Neural crest cell (in vitro differentiated cells): ENCODE measurements at regions not wholly inside any gene's neighbourhood (a gene's known extent, or its start where the extent isn't known, plus 50 kb on each side); places are given as distances from the start of the nearest gene placed in this dataset.

Experiments
- DNase-seq: peaks from one replicate; pipeline ENCODE4 v3.0.0; 2021; ENCODE audit warnings: low read depth, mixed read lengths, low spot score
- H3K27ac Mint-ChIP-seq: one replicate; pipeline ENCODE4 v1.8.0; 2021; ENCODE audit warnings: mild to moderate bottlenecking, mixed read lengths; ENCODE audit not compliant: unreplicated experiment
- H3K27me3 Mint-ChIP-seq: 2 replicates; pipeline ENCODE4 v1.8.0; 2021; ENCODE audit warnings: low read depth, mild to moderate bottlenecking, mixed read lengths
- H3K36me3 Mint-ChIP-seq: 2 replicates; pipeline ENCODE4 v1.8.0; 2021; ENCODE audit warnings: low read depth, mild to moderate bottlenecking, mixed read lengths
- H3K4me1 Mint-ChIP-seq: 2 replicates; pipeline ENCODE4 v1.8.0; 2021; ENCODE audit warnings: mixed read lengths
- H3K4me3 Mint-ChIP-seq: one replicate; pipeline ENCODE4 v1.8.0; 2021; ENCODE audit warnings: mild to moderate bottlenecking, mixed read lengths
- H3K9me3 Mint-ChIP-seq: 2 replicates; pipeline ENCODE4 v1.8.0; 2021; ENCODE audit warnings: mixed read lengths
- TF ChIP-seq, protein P1 (sequence below): fragments of 200-600 bp; sonication (generic); conservative IDR thresholded peaks from 2 replicates; pipeline ENCODE4 v1.5.0; 2021; ENCODE audit warnings: antibody characterized with exemption, mild to moderate bottlenecking

DNA sequence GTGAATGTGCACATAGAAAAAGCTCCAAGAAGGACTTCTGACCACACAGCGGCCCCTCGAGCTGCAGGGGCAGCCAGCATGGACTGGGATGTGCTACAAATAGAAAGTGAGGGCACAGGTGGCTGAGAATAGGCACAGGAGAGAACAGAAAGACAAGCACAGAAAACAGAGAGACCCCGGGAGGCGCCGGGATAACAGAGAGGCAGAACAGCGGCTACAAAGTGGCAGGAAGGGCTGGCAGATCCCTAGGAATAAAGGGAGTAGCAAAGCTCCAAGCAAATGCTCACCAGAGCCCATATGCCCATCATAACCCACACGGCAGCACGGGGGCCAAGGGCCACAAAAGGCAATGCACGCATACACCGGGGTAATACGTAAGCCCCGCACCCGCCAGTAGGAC, 201.7 kb upstream of the NSMCE3 start:
- Mint-ChIP-seq H3K36me3 (no peaks in the 10 kb centered on the region), H3K4me1 (peaks cover 4% of the 10 kb centered on the region), H3K4me3 (no peak overlapping the region), H3K27ac (no peak overlapping the region), H3K27me3 (no peaks in the 10 kb centered on the region), H3K9me3 (no peaks in the 10 kb centered on the region)
- DNase-seq: no peak
- TF ChIP-seq, protein P1, sequence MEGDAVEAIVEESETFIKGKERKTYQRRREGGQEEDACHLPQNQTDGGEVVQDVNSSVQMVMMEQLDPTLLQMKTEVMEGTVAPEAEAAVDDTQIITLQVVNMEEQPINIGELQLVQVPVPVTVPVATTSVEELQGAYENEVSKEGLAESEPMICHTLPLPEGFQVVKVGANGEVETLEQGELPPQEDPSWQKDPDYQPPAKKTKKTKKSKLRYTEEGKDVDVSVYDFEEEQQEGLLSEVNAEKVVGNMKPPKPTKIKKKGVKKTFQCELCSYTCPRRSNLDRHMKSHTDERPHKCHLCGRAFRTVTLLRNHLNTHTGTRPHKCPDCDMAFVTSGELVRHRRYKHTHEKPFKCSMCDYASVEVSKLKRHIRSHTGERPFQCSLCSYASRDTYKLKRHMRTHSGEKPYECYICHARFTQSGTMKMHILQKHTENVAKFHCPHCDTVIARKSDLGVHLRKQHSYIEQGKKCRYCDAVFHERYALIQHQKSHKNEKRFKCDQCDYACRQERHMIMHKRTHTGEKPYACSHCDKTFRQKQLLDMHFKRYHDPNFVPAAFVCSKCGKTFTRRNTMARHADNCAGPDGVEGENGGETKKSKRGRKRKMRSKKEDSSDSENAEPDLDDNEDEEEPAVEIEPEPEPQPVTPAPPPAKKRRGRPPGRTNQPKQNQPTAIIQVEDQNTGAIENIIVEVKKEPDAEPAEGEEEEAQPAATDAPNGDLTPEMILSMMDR: no peak

DNA sequence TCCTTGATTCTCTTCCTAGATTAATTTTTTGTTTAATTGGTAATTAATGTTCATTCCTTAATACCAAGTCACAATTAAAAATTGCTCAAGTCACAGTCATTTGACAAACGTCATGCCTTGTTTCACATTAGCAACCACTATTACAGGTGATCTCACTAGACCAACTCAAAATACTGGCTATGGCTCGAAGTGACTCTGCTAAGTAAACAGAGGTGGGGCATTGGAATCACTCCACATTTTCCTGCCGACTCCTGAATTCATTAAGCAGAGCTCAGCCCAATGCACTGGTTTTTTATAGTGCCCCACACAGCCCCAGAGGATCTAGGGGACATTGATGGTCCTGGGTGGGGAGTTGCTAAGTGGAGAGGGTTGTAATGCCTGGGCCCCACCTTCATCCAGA, 201.2 kb upstream of the NSMCE3 start:
- H3K27me3 Mint-ChIP-seq: no peaks in the 10 kb centered on the region
- no peaks in the 10 kb centered on the region for H3K36me3 Mint-ChIP-seq
- H3K27ac Mint-ChIP-seq: no peak overlapping the region
- no peaks in the 10 kb centered on the region for H3K9me3 Mint-ChIP-seq
- peaks cover 4% of the 10 kb centered on the region for H3K4me1 Mint-ChIP-seq
- DNase-seq: no peak
- TF ChIP-seq, protein P1: no peak
- no peak overlapping the region for H3K4me3 Mint-ChIP-seq

DNA sequence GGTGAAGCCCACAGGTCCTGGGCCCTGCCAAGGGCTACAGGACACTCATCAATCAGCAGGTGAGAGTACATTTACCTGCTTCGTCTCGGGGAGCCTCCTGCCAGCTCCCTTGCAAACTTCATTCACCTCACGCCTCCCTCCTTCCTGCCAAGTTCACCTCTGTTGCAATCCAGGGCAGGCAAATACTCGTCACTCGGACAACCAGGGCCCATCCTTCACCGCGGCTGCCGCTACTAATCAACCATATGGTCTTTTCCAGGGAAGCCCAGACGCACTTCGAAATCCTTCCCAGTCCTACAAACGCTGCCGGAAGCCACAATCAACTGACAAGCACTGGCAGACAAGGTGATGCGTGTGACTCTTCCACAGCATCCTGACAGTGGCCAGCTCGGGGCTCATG, 200.7 kb upstream of the NSMCE3 start:
- no peak overlapping the region for H3K4me3 Mint-ChIP-seq
- H3K9me3 Mint-ChIP-seq: no peaks in the 10 kb centered on the region
- no peaks in the 10 kb centered on the region for H3K36me3 Mint-ChIP-seq
- peak overlapping the region; percentile 1 for H3K27ac Mint-ChIP-seq
- TF ChIP-seq, protein P1: no peak
- H3K27me3 Mint-ChIP-seq: no peaks in the 10 kb centered on the region
- DNase-seq: no peak
- peaks cover 4% of the 10 kb centered on the region for H3K4me1 Mint-ChIP-seq

DNA sequence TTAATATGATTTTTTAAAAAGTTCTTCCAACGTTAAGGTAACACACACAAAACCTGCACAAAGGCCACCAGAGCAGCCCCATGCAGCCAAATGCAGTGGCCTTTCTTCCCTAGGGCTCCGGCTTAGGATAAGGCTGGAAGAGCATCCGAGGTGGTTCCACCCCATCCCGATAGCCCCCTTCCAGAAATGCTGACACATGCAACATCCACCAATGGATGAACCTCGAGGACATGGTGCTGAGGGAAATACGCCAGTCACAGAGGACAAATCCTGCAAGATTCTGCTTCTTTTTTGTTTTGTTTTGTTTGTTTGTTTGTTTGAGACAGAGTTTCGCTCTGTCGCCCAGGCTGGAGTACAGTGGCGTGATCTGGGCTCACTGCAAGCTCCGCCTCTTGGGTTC, 199.3 kb upstream of the NSMCE3 start:
- DNase-seq: no peak
- Mint-ChIP-seq H3K27me3 (no peaks in the 10 kb centered on the region), H3K9me3 (no peaks in the 10 kb centered on the region), H3K27ac (no peak overlapping the region), H3K4me1 (peaks cover 4% of the 10 kb centered on the region), H3K4me3 (no peak overlapping the region), H3K36me3 (no peaks in the 10 kb centered on the region)
- TF ChIP-seq, protein P1: no peak

DNA sequence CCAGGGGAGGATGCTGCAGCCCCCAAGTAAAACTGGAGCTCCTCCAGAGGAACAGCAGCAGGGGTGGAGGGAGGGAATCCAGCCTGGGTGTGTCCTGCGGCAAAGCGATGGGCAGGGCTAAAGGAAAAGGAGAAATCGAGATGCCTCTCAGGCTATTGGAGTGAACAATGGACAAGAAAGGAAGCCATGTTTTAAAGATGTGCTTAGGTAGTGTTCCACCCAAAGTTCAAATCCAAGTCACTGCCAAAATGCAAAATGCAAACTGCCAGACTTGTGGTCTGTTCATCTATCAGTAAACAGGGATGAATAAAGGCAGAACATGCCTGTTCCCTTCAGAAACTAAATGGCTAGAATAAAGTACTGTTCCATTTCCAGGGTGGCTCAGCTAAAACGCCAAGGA, 197.5 kb upstream of the NSMCE3 start:
- Mint-ChIP-seq H3K27me3 (no peaks in the 10 kb centered on the region), H3K36me3 (no peaks in the 10 kb centered on the region), H3K4me1 (peaks cover 4% of the 10 kb centered on the region), H3K27ac (no peak overlapping the region), H3K9me3 (no peaks in the 10 kb centered on the region), H3K4me3 (no peak overlapping the region)
- TF ChIP-seq, protein P1: no peak
- DNase-seq: no peak

DNA sequence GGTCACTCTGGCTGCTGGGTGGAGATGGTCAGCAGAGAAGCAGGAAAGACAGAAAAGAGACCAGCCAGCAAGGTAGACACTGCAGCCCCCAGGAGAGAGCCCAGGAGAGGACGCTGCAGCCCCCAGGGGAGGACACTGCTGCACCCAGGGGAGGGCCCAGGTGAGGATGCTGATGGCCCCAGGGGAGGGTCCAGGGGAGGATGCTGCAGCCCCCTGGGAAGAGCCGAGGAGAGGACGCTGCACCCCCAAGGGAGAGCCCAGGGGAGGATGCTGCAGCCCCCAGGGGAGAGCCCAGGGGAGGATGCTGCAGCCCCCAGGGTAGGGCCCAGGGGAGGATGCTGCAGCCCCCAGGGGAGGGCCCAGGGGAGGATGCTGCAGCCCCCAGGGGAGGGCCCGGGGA, 196.7 kb upstream of the NSMCE3 start:
- H3K4me1 Mint-ChIP-seq: peaks cover 3% of the 10 kb centered on the region
- no peak for DNase-seq
- no peaks in the 10 kb centered on the region for H3K36me3 Mint-ChIP-seq
- H3K27me3 Mint-ChIP-seq: no peaks in the 10 kb centered on the region
- H3K27ac Mint-ChIP-seq: no peak overlapping the region
- no peak overlapping the region for H3K4me3 Mint-ChIP-seq
- TF ChIP-seq, protein P1: no peak
- peaks cover 2% of the 10 kb centered on the region for H3K9me3 Mint-ChIP-seq
